B cell (primary cell): ENCODE measurements at regions not wholly inside any gene's neighbourhood (a gene's known extent, or its start where the extent isn't known, plus 50 kb on each side); places are given as distances from the start of the nearest gene placed in this dataset.

ENCODE experiments used
- ATAC-seq: fragments of 200-7000 bp; cut with Tn5 transposase; one replicate; pipeline ENCODE4 v1.10.0; 2021; ENCODE audit warnings: low read depth, mild to moderate bottlenecking, moderate number of reproducible peaks, moderate library complexity
- CTCF ChIA-PET: fragments of 350-600 bp; sonication (Branson Sonifier 250); formaldehyde crosslinking; loops from one replicate; lab custom pipeline; 2021; ENCODE audit warnings: antibody characterized with exemption, inconsistent platforms; lab: Charles Lee
- POLR2A ChIA-PET: fragments of 350-600 bp; sonication (Branson Sonifier 250); formaldehyde crosslinking; loops from one replicate; lab custom pipeline; 2021; ENCODE audit warnings: antibody characterized with exemption; lab: Charles Lee
- DNase-seq: peaks from one replicate; pipeline ENCODE4 v3.0.0; 2013
- H2AFZ ChIP-seq: 2 replicates; pipeline ENCODE4 v1.6.1; 2012; ENCODE audit warnings: mild to moderate bottlenecking, low read depth, low read length; ENCODE audit not compliant: insufficient read depth, poor library complexity, severe bottlenecking
- H3K27ac ChIP-seq, 2 donors: 1 replicate in 1 of 2; 2 replicates in 1 of 2; pipeline ENCODE4 v1.5.1; 2012 to 2013; ENCODE audit warnings: low read length in 2 of 2, mild to moderate bottlenecking in 2 of 2, moderate library complexity in 1 of 2
- H3K27me3 ChIP-seq, 4 experiments: fragments of 200-600 bp in 1 of 4; sonication (generic) in 1 of 4; replicated peaks in 1 of 4; 1 replicate in 2 of 4; 2 replicates in 2 of 4; pipeline versions ENCODE4 v1.6.1 to v1.7.0; 2013 to 2016; ENCODE audit warnings: low read length in 3 of 4, mild to moderate bottlenecking in 2 of 4, mixed read lengths in 1 of 4, moderate library complexity in 1 of 4; ENCODE audit not compliant: insufficient read depth in 4 of 4, control insufficient read depth in 3 of 4; ENCODE audit errors: control extremely low read depth in 1 of 4
- H3K36me3 ChIP-seq, 2 experiments: replicated peaks in 1 of 2; 1 replicate in 1 of 2; 2 replicates in 1 of 2; pipeline versions ENCODE4 v1.6.1 to v1.7.1; 2013; ENCODE audit warnings: low read length in 1 of 2; ENCODE audit not compliant: insufficient read depth in 2 of 2, control insufficient read depth in 1 of 2; ENCODE audit errors: control extremely low read depth in 1 of 2, extremely low read depth in 1 of 2
- H3K4me1 ChIP-seq, 2 donors: fragments of 200-600 bp in 1 of 2; sonication (generic) in 1 of 2; 1 replicate in 1 of 2; 2 replicates in 1 of 2; pipeline versions ENCODE4 v1.5.1 to v1.6.1; 2013 to 2017; ENCODE audit warnings: low read length in 2 of 2; ENCODE audit not compliant: control insufficient read depth in 2 of 2, insufficient read depth in 2 of 2
- H3K4me2 ChIP-seq: replicated peaks from 2 replicates; pipeline ENCODE3; 2012; ENCODE audit warnings: mild to moderate bottlenecking, low read depth, low read length; ENCODE audit not compliant: poor library complexity, severe bottlenecking
- H3K4me3 ChIP-seq, 5 experiments: fragments of 200-600 bp in 1 of 5; sonication (generic) in 1 of 5; 1 replicate in 3 of 5; 2 replicates in 2 of 5; pipeline versions ENCODE4 v1.5.1 to v1.7.0; 2011 to 2016; ENCODE audit warnings: low read length in 4 of 5, mild to moderate bottlenecking in 4 of 5, low read depth in 2 of 5, control low read depth in 1 of 5, moderate library complexity in 1 of 5; ENCODE audit not compliant: insufficient read depth in 1 of 5; ENCODE audit errors: control extremely low read depth in 1 of 5, extremely low read depth in 1 of 5
- H3K79me2 ChIP-seq: fragments of 200-600 bp; sonication (generic); one replicate; pipeline ENCODE4 v1.6.0; 2016; ENCODE audit warnings: low read length; ENCODE audit not compliant: control insufficient read depth, insufficient read depth
- H3K9ac ChIP-seq: fragments of 200-600 bp; sonication (generic); 2 replicates; pipeline ENCODE4 v1.6.1; 2017; ENCODE audit warnings: mild to moderate bottlenecking, low read length, moderate library complexity
- H3K9me3 ChIP-seq, 3 donors: one replicate each; pipeline versions ENCODE4 v1.6.1 to v1.7.1; 2013; ENCODE audit warnings: low read length in 2 of 3; ENCODE audit not compliant: control insufficient read depth in 2 of 3, insufficient read depth in 1 of 3; ENCODE audit errors: control extremely low read depth in 1 of 3
- H4K20me1 ChIP-seq: 2 replicates; pipeline ENCODE4 v1.6.0; 2012; ENCODE audit warnings: mild to moderate bottlenecking, low read length; ENCODE audit not compliant: insufficient read depth, control insufficient read depth, poor library complexity, severe bottlenecking
- H3K27ac Mint-ChIP-seq: one replicate; pipeline ENCODE4 v1.8.0; 2021; ENCODE audit warnings: mixed read lengths
- H3K27me3 Mint-ChIP-seq: one replicate; pipeline ENCODE4 v1.8.0; 2021; ENCODE audit warnings: mixed read lengths
- H3K4me1 Mint-ChIP-seq: one replicate; pipeline ENCODE4 v1.8.0; 2021; ENCODE audit warnings: mixed read lengths
- H3K4me3 Mint-ChIP-seq: one replicate; pipeline ENCODE4 v1.8.0; 2021; ENCODE audit warnings: mixed read lengths
- H3K9me3 Mint-ChIP-seq: one replicate; pipeline ENCODE4 v1.8.0; 2022; ENCODE audit warnings: mixed read lengths; ENCODE audit not compliant: insufficient read depth
- EZH2 ChIP-seq: IDR thresholded peaks from 2 replicates; pipeline ENCODE4 v1.6.1; 2012; ENCODE audit warnings: borderline replicate concordance, low read depth, mild to moderate bottlenecking, moderate library complexity, low read length; ENCODE audit not compliant: insufficient read depth, poor library complexity, severe bottlenecking
- WGBS: methylation state at CpG from one replicate; pipeline ENCODE4 v1.1.5; 2013; ENCODE audit warnings: missing lambda C conversion rate; ENCODE audit not compliant: insufficient coverage; 5-methylcytosine and 5-hydroxymethylcytosine counted together
- intact Hi-C: fragments of 100-400 bp; cut with micrococcal nuclease; formaldehyde crosslinking; loops from one replicate; pipeline ENCODE4 v1.10.0; 2022
- TF ChIP-seq, protein P1 (sequence below): fragments of 200-600 bp; IDR thresholded peaks from one replicate; pipeline ENCODE4 v1.8.0; 2022; ENCODE audit warnings: antibody characterized with exemption, mild to moderate bottlenecking

DNA sequence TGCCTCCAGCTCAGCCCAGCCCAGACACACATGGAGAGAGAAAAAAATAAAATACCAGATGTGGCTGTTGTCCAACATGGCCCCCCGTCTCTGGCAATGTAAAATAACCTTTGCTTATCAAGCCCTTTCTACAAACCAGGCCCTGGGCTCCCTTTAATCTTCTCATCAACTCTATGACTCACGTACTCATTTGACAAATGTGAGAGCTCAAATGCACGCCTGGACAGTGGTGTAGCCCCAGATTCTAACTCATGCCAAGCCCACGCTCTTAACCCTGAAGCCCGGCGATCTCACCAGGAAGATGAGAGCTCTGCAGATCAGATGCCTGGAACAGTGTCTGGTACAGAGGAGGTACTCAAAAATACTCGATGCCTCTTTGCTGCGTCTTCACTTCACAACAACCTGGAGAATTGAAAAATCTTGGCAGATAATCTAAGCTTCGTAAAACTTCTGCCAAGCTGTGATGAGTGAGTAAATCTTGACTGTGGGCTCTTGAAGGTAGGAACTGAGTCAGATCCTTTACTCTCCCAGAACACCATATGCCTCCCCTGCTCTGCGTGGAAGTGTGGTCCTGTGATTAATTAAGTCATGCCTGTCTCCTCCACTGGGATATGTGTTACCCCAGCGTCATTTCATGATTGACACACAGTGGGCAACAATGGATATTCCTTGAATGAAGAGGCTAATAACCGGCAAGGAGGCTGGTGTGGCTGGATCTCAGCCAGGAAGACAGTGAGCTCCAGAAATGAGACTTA lies 102.0 kb upstream of the FSTL4 start:
- Histone ChIP-seq H3K4me3 (no peak overlapping the region), H3K79me2 (no peaks in the 10 kb centered on the region), H4K20me1 (no peaks in the 10 kb centered on the region), H3K27ac (no peak overlapping the region), H3K27me3 (peaks cover 0 to 3% (median 0%) of the 10 kb centered on the region in 4 experiments), H3K9ac (no peak overlapping the region), H3K4me2 (no peak overlapping the region), H3K9me3 (no peaks in the 10 kb centered on the region), H2AFZ (no peak overlapping the region), H3K4me1 (no peaks in the 10 kb centered on the region), H3K36me3 (no peaks in the 10 kb centered on the region)
- Mint-ChIP-seq H3K9me3 (no peaks in the 10 kb centered on the region), H3K27ac (no peak overlapping the region), H3K4me3 (no peak overlapping the region), H3K27me3 (peaks cover 21% of the 10 kb centered on the region), H3K4me1 (no peaks in the 10 kb centered on the region)
- CTCF ChIA-PET, result interaction anchor here (0.6 kb wide), 1 partner anchor 246 kb away, joined by 3 read pairs; no protein-coding TSS in a partner anchor
- ATAC-seq (no peak), DNase-seq (no peak)
- POLR2A ChIA-PET, result no interaction called here
- no peak for TF ChIP-seq EZH2
- TF ChIP-seq, protein P1, sequence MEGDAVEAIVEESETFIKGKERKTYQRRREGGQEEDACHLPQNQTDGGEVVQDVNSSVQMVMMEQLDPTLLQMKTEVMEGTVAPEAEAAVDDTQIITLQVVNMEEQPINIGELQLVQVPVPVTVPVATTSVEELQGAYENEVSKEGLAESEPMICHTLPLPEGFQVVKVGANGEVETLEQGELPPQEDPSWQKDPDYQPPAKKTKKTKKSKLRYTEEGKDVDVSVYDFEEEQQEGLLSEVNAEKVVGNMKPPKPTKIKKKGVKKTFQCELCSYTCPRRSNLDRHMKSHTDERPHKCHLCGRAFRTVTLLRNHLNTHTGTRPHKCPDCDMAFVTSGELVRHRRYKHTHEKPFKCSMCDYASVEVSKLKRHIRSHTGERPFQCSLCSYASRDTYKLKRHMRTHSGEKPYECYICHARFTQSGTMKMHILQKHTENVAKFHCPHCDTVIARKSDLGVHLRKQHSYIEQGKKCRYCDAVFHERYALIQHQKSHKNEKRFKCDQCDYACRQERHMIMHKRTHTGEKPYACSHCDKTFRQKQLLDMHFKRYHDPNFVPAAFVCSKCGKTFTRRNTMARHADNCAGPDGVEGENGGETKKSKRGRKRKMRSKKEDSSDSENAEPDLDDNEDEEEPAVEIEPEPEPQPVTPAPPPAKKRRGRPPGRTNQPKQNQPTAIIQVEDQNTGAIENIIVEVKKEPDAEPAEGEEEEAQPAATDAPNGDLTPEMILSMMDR, result no peak
- 94% methylated on average over 11 of the region's 12 CpGs for WGBS
- intact Hi-C loops, result no loop called here

DNA sequence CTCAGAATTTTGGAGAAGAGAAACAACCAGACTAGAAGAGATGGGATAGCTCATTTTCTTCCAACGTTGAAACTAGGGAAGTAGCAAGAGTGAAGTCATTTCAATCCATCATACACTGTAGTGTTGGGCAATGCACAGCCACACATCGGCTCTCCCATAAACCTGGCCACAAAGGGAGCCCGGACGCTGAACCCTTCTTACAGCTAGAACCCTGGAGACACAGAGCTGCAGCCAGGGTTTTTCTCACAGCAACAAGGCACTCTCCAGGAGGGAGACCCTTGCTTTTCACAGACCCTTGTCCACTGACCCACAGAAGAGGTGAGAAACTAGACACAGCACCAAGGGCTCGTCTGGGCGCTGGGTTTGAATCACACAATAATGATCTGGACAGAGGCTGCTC lies 101.4 kb upstream of the FSTL4 start:
- Histone ChIP-seq H4K20me1 (no peaks in the 10 kb centered on the region), H3K9ac (no peak overlapping the region), H3K4me1 (no peaks in the 10 kb centered on the region), H3K79me2 (no peaks in the 10 kb centered on the region), H2AFZ (no peak overlapping the region), H3K27ac (no peak overlapping the region), H3K36me3 (no peaks in the 10 kb centered on the region), H3K4me2 (no peak overlapping the region), H3K9me3 (no peaks in the 10 kb centered on the region), H3K4me3 (no peak overlapping the region), H3K27me3 (peaks cover 0 to 3% (median 0%) of the 10 kb centered on the region in 4 experiments)
- H3K4me1 Mint-ChIP-seq, result no peaks in the 10 kb centered on the region
- ChIA-PET CTCF (no interaction called here), POLR2A (no interaction called here)
- DNase-seq (no peak), ATAC-seq (no peak)
- TF ChIP-seq EZH2, result no peak
- TF ChIP-seq, protein P1, result no peak
- H3K27ac Mint-ChIP-seq, result no peak overlapping the region
- no peaks in the 10 kb centered on the region for H3K9me3 Mint-ChIP-seq
- H3K27me3 Mint-ChIP-seq, result peaks cover 21% of the 10 kb centered on the region
- intact Hi-C loops, result no loop called here
- 82% methylated on average over 5 of the region's 6 CpGs for WGBS
- H3K4me3 Mint-ChIP-seq, result no peak overlapping the region
